ENCODE measurements at regions not wholly inside any gene's neighbourhood (a gene's known extent, or its start where the extent isn't known, plus 50 kb on each side); places are given as distances from the start of the nearest gene placed in this dataset.

DNA sequence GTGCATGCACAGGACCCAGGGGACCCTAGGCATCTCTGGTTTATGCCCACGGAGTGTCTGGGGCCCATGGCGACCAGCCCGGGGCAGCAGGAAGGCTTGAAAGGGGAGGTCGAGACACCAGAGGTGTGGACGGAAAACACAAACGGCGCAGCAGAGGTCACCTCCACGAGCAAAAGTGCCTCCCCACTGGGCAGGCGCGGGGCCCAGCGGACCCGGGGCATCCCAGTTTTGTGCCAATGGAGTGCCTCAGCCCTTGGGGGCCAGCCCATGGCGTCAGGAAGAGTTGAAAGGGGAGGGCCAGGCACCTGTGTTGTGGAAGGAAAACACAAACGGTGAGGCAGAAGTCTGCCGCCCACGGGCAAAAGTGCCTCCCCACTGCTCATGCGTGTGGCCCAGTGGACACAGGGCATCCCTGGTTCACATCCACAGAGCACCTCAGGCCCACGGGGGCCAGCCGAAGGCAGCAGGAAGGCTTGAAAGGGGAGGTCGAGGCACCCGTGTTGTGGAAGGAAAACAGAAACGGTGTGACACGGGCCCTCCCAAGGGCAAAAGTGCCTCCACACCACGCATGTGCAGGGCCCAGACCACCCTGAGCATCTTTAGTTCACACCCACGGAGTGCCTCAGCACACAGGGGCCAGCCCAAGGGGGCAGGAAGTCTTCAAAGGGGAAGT is 378.8 kb downstream of the ALG10 start:
- Histone ChIP-seq H3K4me2 (ENCODE audit: insufficient read depth, low read length) (no peak overlapping the region), H2AFZ (ENCODE audit: low read length) (no peak overlapping the region), H4K20me1 (ENCODE audit: insufficient read depth, low read length) (no peaks in the 10 kb centered on the region), H3K27me3 (ENCODE audit: insufficient read depth, low read length) (no peaks in the 10 kb centered on the region), H3K4me1 (ENCODE audit: insufficient read depth, low read length) (no peaks in the 10 kb centered on the region), H3K79me2 (ENCODE audit: insufficient read depth, low read length) (no peaks in the 10 kb centered on the region), H3K4me3 (ENCODE audit: insufficient read depth, low read length) (no peak overlapping the region), H3K27ac (ENCODE audit: low read depth, low read length) (no peak overlapping the region), H3K36me3 (ENCODE audit: insufficient read depth, low read length) (no peaks in the 10 kb centered on the region), H3K9me3 (ENCODE audit: low read depth, low read length) (no peaks in the 10 kb centered on the region)
- peak; percentile 70 for DNase-seq (ENCODE audit: insufficient read length, low spot score, missing footprints)
- no peak for TF ChIP-seq CTCF (IDR thresholded peaks at IDR 0.05; ENCODE audit: extremely low read depth, low read depth, low read length)

DNA sequence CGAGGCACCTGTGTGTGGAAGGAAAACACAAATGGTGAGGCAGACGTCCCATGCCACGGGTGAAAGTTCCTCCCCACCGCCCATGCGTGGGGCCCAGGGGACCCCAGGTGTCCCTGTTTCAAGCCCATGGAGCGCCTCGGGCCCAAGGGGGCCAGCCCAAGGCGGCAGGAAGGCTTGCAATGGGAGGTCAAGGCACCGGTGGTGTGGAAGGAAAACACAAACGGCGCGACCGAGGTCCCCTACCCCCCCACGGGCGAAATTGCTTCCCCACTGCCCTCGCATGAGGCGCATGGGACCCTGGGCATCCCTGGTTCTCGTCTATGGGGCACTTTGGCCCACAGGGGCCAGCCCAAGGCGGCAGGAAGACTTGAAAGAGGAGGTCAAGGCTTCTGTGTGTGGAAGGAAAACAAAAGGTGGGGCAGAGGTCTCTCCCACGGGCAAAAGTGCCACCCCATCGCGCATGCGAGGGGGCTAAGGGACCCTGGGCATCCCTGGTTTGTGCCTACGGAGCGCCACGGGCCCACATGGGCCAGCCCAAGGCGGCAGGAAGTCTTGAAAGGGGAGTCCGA is 379.4 kb downstream of the ALG10 start:
- no peaks in the 10 kb centered on the region for H3K27me3 ChIP-seq (ENCODE audit: insufficient read depth, low read length)
- no peak for TF ChIP-seq CTCF (IDR thresholded peaks at IDR 0.05; ENCODE audit: extremely low read depth, low read depth, low read length)
- peaks cover 2% of the 10 kb centered on the region for H3K9me3 ChIP-seq (ENCODE audit: low read depth, low read length)
- no peaks in the 10 kb centered on the region for H3K79me2 ChIP-seq (ENCODE audit: insufficient read depth, low read length)
- DNase-seq (ENCODE audit: insufficient read length, low spot score, missing footprints), result no peak
- no peak overlapping the region for H3K4me2 ChIP-seq (ENCODE audit: insufficient read depth, low read length)
- no peaks in the 10 kb centered on the region for H3K36me3 ChIP-seq (ENCODE audit: insufficient read depth, low read length)
- H3K4me1 ChIP-seq (ENCODE audit: insufficient read depth, low read length), result no peaks in the 10 kb centered on the region
- no peak overlapping the region for H3K4me3 ChIP-seq (ENCODE audit: insufficient read depth, low read length)
- no peak overlapping the region for H3K27ac ChIP-seq (ENCODE audit: low read depth, low read length)
- H2AFZ ChIP-seq (ENCODE audit: low read length), result no peak overlapping the region
- H4K20me1 ChIP-seq (ENCODE audit: insufficient read depth, low read length), result no peaks in the 10 kb centered on the region

DNA sequence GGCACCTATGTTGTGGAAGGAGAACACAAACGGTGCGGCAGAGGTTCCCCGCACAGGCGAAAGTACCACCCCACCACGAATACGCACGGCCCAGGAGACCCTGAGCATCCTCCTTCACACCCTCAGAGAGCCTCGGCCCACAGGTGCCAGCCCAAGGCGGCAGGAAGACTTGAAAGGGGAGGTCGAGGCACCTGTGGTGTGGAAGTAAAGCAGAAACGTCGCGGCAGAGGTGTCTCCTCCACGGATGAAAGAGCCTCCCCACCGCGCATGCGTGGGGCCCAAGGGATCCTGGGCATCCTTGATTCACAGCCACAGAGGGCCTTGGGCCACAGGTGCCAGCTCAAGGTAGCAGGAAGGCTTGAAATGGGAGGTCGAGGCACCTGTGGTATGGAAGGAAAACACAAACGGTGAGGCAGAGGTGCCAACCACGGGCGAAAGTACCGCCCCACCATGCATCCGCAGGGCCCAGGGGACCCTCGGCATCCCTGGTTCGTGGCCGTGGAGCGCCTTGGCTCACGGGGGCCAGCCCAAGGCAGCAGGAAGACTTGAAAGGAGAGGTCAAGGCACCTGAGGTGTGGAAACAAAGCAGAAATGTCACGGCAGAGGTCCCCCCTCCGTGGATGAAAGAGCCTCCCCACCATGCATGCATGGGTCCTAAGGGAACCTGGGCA is 380.1 kb downstream of the ALG10 start:
- Histone ChIP-seq H3K79me2 (ENCODE audit: insufficient read depth, low read length) (no peaks in the 10 kb centered on the region), H3K36me3 (ENCODE audit: insufficient read depth, low read length) (no peaks in the 10 kb centered on the region), H4K20me1 (ENCODE audit: insufficient read depth, low read length) (no peaks in the 10 kb centered on the region), H3K4me3 (ENCODE audit: insufficient read depth, low read length) (no peak overlapping the region), H3K9me3 (ENCODE audit: low read depth, low read length) (peaks cover 3% of the 10 kb centered on the region), H3K27ac (ENCODE audit: low read depth, low read length) (no peak overlapping the region), H3K4me1 (ENCODE audit: insufficient read depth, low read length) (no peaks in the 10 kb centered on the region), H2AFZ (ENCODE audit: low read length) (no peak overlapping the region), H3K27me3 (ENCODE audit: insufficient read depth, low read length) (no peaks in the 10 kb centered on the region), H3K4me2 (ENCODE audit: insufficient read depth, low read length) (no peak overlapping the region)
- peak; percentile 58 for DNase-seq (ENCODE audit: insufficient read length, low spot score, missing footprints)
- no peak for TF ChIP-seq CTCF (IDR thresholded peaks at IDR 0.05; ENCODE audit: extremely low read depth, low read depth, low read length)
